B cell (primary cell): ENCODE measurements at regions not wholly inside any gene's neighbourhood (a gene's known extent, or its start where the extent isn't known, plus 50 kb on each side); places are given as distances from the start of the nearest gene placed in this dataset.

Experiments used
- CTCF ChIP-seq: fragments of 200-600 bp; IDR thresholded peaks from one replicate; pipeline ENCODE4 v1.8.0; 2022; ENCODE audit warnings: antibody characterized with exemption, mild to moderate bottlenecking
- EZH2 ChIP-seq: IDR thresholded peaks from 2 replicates; pipeline ENCODE4 v1.6.1; 2012; ENCODE audit warnings: borderline replicate concordance, low read depth, mild to moderate bottlenecking, moderate library complexity, low read length; ENCODE audit not compliant: insufficient read depth, poor library complexity, severe bottlenecking

- no peak for TF ChIP-seq CTCF
- TF ChIP-seq EZH2, result no peak
These were observed 429.9 kb downstream of the MTX2 start for GRCh38 chr2:176699098-176699497.
